ENCODE measurements at regions not wholly inside any gene's neighbourhood (a gene's known extent, or its start where the extent isn't known, plus 50 kb on each side); places are given as distances from the start of the nearest gene placed in this dataset.

- no peak for DNase-seq (ENCODE audit: low read depth)
These were observed 112.4 kb upstream of the ZMIZ1 start for GRCh38 chr10:78956391-78956790.

- peak; percentile 50 for DNase-seq (ENCODE audit: low read depth)
These were observed 111.2 kb upstream of the ZMIZ1 start for GRCh38 chr10:78957471-78958039.

GRCh38 chr10:78959217-78959923 is 109.4 kb upstream of the ZMIZ1 start:
- DNase-seq (ENCODE audit: low read depth): no peak

- no peak for DNase-seq (ENCODE audit: low read depth)
These were observed 108.9 kb upstream of the ZMIZ1 start for GRCh38 chr10:78959924-78960285.

- DNase-seq (ENCODE audit: low read depth): peak; percentile 92
These were observed 108.4 kb upstream of the ZMIZ1 start for GRCh38 chr10:78960316-78960800.

GRCh38 chr10:78961760-78962159 is 107.0 kb upstream of the ZMIZ1 start:
- no peak for DNase-seq (ENCODE audit: low read depth)

- DNase-seq (ENCODE audit: low read depth): no peak
These were observed 105.4 kb upstream of the ZMIZ1 start for GRCh38 chr10:78963074-78964034.

GRCh38 chr10:78964274-78964951 is 104.4 kb upstream of the ZMIZ1 start:
- no peak for DNase-seq (ENCODE audit: low read depth)

- peak; percentile 88 for DNase-seq (ENCODE audit: low read depth)
These were observed 103.7 kb upstream of the ZMIZ1 start for GRCh38 chr10:78964952-78965633.

GRCh38 chr10:78966182-78966787 is 102.5 kb upstream of the ZMIZ1 start:
- no peak for DNase-seq (ENCODE audit: low read depth)

GRCh38 chr10:78966844-78967488 is 101.8 kb upstream of the ZMIZ1 start:
- DNase-seq (ENCODE audit: low read depth): no peak

- no peak for DNase-seq (ENCODE audit: low read depth)
These were observed 100.3 kb upstream of the ZMIZ1 start for GRCh38 chr10:78968300-78968942.

GRCh38 chr10:78968943-78969342 is 99.8 kb upstream of the ZMIZ1 start:
- DNase-seq (ENCODE audit: low read depth): no peak

- no peak for DNase-seq (ENCODE audit: low read depth)
These were observed 99.0 kb upstream of the ZMIZ1 start for GRCh38 chr10:78969719-78970118.

GRCh38 chr10:78970261-78970660 is 98.5 kb upstream of the ZMIZ1 start:
- DNase-seq (ENCODE audit: low read depth): no peak

- no peak for DNase-seq (ENCODE audit: low read depth)
These were observed 97.6 kb upstream of the ZMIZ1 start for GRCh38 chr10:78971094-78971682.

GRCh38 chr10:78972160-78972946 is 96.4 kb upstream of the ZMIZ1 start:
- DNase-seq (ENCODE audit: low read depth): peak; percentile 99
